ENCODE measurements at regions not wholly inside any gene's neighbourhood (a gene's known extent, or its start where the extent isn't known, plus 50 kb on each side); places are given as distances from the start of the nearest gene placed in this dataset.

DNA sequence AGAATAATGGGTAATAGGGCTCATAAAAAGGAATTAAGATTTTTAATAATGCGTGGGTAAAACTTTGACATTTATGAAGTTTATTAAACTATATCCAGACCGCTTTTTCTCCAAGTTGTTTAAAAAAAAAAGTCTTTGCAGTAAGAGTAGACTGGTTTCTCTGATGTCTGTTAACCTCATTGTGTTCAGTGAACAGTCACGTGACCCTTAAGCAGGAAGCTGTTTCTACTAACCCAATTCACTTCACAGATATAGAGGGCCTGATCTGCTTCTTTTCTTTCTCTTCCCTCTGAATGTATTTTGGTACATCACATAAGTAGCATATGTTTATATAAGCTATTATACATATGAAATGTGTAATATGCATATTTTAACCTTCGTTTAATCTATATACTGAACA is 1011.3 kb upstream of the CELF4 start:
- WGBS, 2 donors, result 74 to 83% methylated on average over 4 of the region's 4 CpGs
- H3K27ac ChIP-seq (ENCODE audit: low read depth in 2 of 2, low read length in 1 of 2), result no peak overlapping the region
- no peaks in the 10 kb centered on the region for H3K27me3 ChIP-seq (ENCODE audit: control insufficient read depth in 1 of 2, insufficient read depth in 2 of 2, low read length in 2 of 2)
- H3K36me3 ChIP-seq (ENCODE audit: control insufficient read depth in 2 of 2, insufficient read depth in 2 of 2, low read length in 1 of 2), result no peaks in the 10 kb centered on the region
- no peaks in the 10 kb centered on the region for H3K4me1 ChIP-seq (ENCODE audit: control insufficient read depth in 2 of 2, insufficient read depth in 2 of 2, low read length in 1 of 2)
- no peak overlapping the region for H3K4me3 ChIP-seq (ENCODE audit: low read depth in 1 of 2, low read length in 2 of 2)
- H3K9me3 ChIP-seq (ENCODE audit: control insufficient read depth in 2 of 2, insufficient read depth in 1 of 2, low read depth in 1 of 2, low read length in 1 of 2), result peaks cover 0 to 3% of the 10 kb centered on the region in 2 donors

DNA sequence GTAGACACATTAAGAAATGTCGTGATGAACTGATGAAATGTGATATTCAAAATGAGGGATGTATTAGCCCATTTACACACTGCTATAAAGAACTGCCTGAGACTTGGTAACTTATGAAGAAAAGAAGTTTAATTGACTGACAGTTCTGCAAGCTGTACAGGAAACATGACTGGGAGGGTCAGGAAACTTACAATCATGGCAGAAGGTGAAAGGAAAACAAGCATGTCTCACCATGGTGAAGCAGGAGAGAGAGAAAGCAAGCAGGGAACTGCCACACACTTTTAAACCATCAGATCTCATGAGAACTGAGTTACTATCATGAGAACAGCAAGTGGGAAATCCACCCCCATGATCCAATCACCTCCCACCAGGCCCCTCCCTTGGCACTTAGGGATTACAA is 1010.8 kb upstream of the CELF4 start:
- peaks cover 0 to 3% of the 10 kb centered on the region in 2 donors for H3K9me3 ChIP-seq (ENCODE audit: control insufficient read depth in 2 of 2, insufficient read depth in 1 of 2, low read depth in 1 of 2, low read length in 1 of 2)
- WGBS, 2 donors, result 73 to 82% methylated on average over 1 of the region's 1 CpG

DNA sequence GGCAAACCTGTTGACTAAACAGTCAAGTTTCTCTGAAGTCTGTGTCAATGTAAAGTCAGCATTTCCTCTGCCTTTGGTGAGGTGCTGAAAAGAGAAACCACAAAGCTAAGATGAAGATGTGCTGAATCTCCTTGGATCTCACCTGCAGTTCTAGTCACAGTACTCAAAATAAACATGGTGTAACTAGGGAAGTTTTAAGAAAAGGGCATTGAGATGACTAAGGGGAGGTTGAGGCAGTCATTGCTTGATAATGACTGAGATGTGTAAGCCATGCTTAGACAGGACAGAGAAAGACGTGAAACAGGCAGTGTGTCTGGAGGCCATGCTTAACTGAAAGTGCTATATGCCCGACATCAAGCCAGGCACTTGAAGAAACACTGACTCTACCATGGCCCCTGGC is 1010.0 kb upstream of the CELF4 start:
- Histone ChIP-seq H3K27me3 (ENCODE audit: control insufficient read depth in 1 of 2, insufficient read depth in 2 of 2, low read length in 2 of 2) (no peaks in the 10 kb centered on the region), H3K36me3 (ENCODE audit: control insufficient read depth in 2 of 2, insufficient read depth in 2 of 2, low read length in 1 of 2) (no peaks in the 10 kb centered on the region), H3K9me3 (ENCODE audit: control insufficient read depth in 2 of 2, insufficient read depth in 1 of 2, low read depth in 1 of 2, low read length in 1 of 2) (peaks cover 0 to 2% of the 10 kb centered on the region in 2 donors), H3K27ac (ENCODE audit: low read depth in 2 of 2, low read length in 1 of 2) (no peak overlapping the region), H3K4me3 (ENCODE audit: low read depth in 1 of 2, low read length in 2 of 2) (no peak overlapping the region), H3K4me1 (ENCODE audit: control insufficient read depth in 2 of 2, insufficient read depth in 2 of 2, low read length in 1 of 2) (no peaks in the 10 kb centered on the region)
- 87 to 93% methylated on average over 2 of the region's 2 CpGs for WGBS, 2 donors

More for the DNA sequence above, 1010.8 kb upstream of the CELF4 start:
- H3K4me3 ChIP-seq (ENCODE audit: low read depth in 1 of 2, low read length in 2 of 2), result no peak overlapping the region
- H3K36me3 ChIP-seq (ENCODE audit: control insufficient read depth in 2 of 2, insufficient read depth in 2 of 2, low read length in 1 of 2), result no peaks in the 10 kb centered on the region
- no peak overlapping the region for H3K27ac ChIP-seq (ENCODE audit: low read depth in 2 of 2, low read length in 1 of 2)
- no peaks in the 10 kb centered on the region for H3K4me1 ChIP-seq (ENCODE audit: control insufficient read depth in 2 of 2, insufficient read depth in 2 of 2, low read length in 1 of 2)
- H3K27me3 ChIP-seq (ENCODE audit: control insufficient read depth in 1 of 2, insufficient read depth in 2 of 2, low read length in 2 of 2), result no peaks in the 10 kb centered on the region

- Histone ChIP-seq H3K27ac (ENCODE audit: low read depth in 2 of 2, low read length in 1 of 2) (no peak overlapping the region), H3K27me3 (ENCODE audit: control insufficient read depth in 1 of 2, insufficient read depth in 2 of 2, low read length in 2 of 2) (no peaks in the 10 kb centered on the region), H3K4me1 (ENCODE audit: control insufficient read depth in 2 of 2, insufficient read depth in 2 of 2, low read length in 1 of 2) (no peaks in the 10 kb centered on the region), H3K36me3 (ENCODE audit: control insufficient read depth in 2 of 2, insufficient read depth in 2 of 2, low read length in 1 of 2) (no peaks in the 10 kb centered on the region), H3K9me3 (ENCODE audit: control insufficient read depth in 2 of 2, insufficient read depth in 1 of 2, low read depth in 1 of 2, low read length in 1 of 2) (no peaks in the 10 kb centered on the region), H3K4me3 (ENCODE audit: low read depth in 1 of 2, low read length in 2 of 2) (no peak overlapping the region)
- 81 to 88% methylated on average over 6 of the region's 6 CpGs for WGBS, 2 donors
Observed at GRCh38 chr18:38575023-38575422, 1009.4 kb upstream of the CELF4 start.

- Histone ChIP-seq H3K4me3 (ENCODE audit: low read depth in 1 of 2, low read length in 2 of 2) (no peak overlapping the region), H3K9me3 (ENCODE audit: control insufficient read depth in 2 of 2, insufficient read depth in 1 of 2, low read depth in 1 of 2, low read length in 1 of 2) (no peaks in the 10 kb centered on the region), H3K27me3 (ENCODE audit: control insufficient read depth in 1 of 2, insufficient read depth in 2 of 2, low read length in 2 of 2) (no peaks in the 10 kb centered on the region), H3K4me1 (ENCODE audit: control insufficient read depth in 2 of 2, insufficient read depth in 2 of 2, low read length in 1 of 2) (no peaks in the 10 kb centered on the region), H3K27ac (ENCODE audit: low read depth in 2 of 2, low read length in 1 of 2) (no peak overlapping the region), H3K36me3 (ENCODE audit: control insufficient read depth in 2 of 2, insufficient read depth in 2 of 2, low read length in 1 of 2) (no peaks in the 10 kb centered on the region)
- 89 to 94% methylated on average over 6 of the region's 6 CpGs for WGBS, 2 donors
Observed at GRCh38 chr18:38572554-38573111, 1007.0 kb upstream of the CELF4 start.

- no peaks in the 10 kb centered on the region for H3K27me3 ChIP-seq (ENCODE audit: control insufficient read depth in 1 of 2, insufficient read depth in 2 of 2, low read length in 2 of 2)
- WGBS, 2 donors, result 39 to 52% methylated on average over 2 of the region's 2 CpGs
- no peaks in the 10 kb centered on the region for H3K9me3 ChIP-seq (ENCODE audit: control insufficient read depth in 2 of 2, insufficient read depth in 1 of 2, low read depth in 1 of 2, low read length in 1 of 2)
Observed at GRCh38 chr18:38571651-38572050, 1006.1 kb upstream of the CELF4 start.

DNA sequence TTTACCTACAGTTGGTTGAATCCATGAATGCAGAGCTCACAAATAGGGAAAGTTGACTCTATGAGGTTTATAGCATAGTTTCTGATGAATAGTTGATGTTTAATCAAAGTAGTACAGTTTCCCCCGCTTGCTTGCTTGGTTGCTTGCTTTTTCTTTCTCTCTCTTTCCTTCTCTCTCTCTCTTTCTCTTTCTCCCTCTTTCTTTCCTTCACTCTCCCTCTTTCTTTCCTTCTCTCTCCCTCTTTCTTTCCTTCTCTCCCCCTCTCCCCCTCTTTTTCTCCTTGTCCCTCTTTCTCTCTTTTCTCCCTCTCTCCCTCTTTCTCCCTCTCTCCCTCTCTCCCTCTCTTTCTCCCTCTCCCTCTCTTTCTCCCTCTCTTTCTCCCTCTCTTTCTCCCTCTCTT is 999.9 kb upstream of the CELF4 start:
- H3K36me3 ChIP-seq (ENCODE audit: control insufficient read depth in 2 of 2, insufficient read depth in 2 of 2, low read length in 1 of 2), result no peaks in the 10 kb centered on the region
- H3K27ac ChIP-seq (ENCODE audit: low read depth in 2 of 2, low read length in 1 of 2), result no peak overlapping the region
- H3K4me3 ChIP-seq (ENCODE audit: low read depth in 1 of 2, low read length in 2 of 2), result no peak overlapping the region
- H3K9me3 ChIP-seq (ENCODE audit: control insufficient read depth in 2 of 2, insufficient read depth in 1 of 2, low read depth in 1 of 2, low read length in 1 of 2), result no peaks in the 10 kb centered on the region
- H3K4me1 ChIP-seq (ENCODE audit: control insufficient read depth in 2 of 2, insufficient read depth in 2 of 2, low read length in 1 of 2), result no peaks in the 10 kb centered on the region
- WGBS, 2 donors, result 91 to 92% methylated on average over 1 of the region's 1 CpG
- no peaks in the 10 kb centered on the region for H3K27me3 ChIP-seq (ENCODE audit: control insufficient read depth in 1 of 2, insufficient read depth in 2 of 2, low read length in 2 of 2)

More at GRCh38 chr18:38571651-38572050, 1006.1 kb upstream of the CELF4 start:
- Histone ChIP-seq H3K36me3 (ENCODE audit: control insufficient read depth in 2 of 2, insufficient read depth in 2 of 2, low read length in 1 of 2) (no peaks in the 10 kb centered on the region), H3K4me3 (ENCODE audit: low read depth in 1 of 2, low read length in 2 of 2) (no peak overlapping the region), H3K27ac (ENCODE audit: low read depth in 2 of 2, low read length in 1 of 2) (no peak overlapping the region), H3K4me1 (ENCODE audit: control insufficient read depth in 2 of 2, insufficient read depth in 2 of 2, low read length in 1 of 2) (no peaks in the 10 kb centered on the region)

- Histone ChIP-seq H3K27ac (ENCODE audit: low read depth in 2 of 2, low read length in 1 of 2) (no peak overlapping the region), H3K4me1 (ENCODE audit: control insufficient read depth in 2 of 2, insufficient read depth in 2 of 2, low read length in 1 of 2) (no peaks in the 10 kb centered on the region), H3K27me3 (ENCODE audit: control insufficient read depth in 1 of 2, insufficient read depth in 2 of 2, low read length in 2 of 2) (no peaks in the 10 kb centered on the region), H3K36me3 (ENCODE audit: control insufficient read depth in 2 of 2, insufficient read depth in 2 of 2, low read length in 1 of 2) (no peaks in the 10 kb centered on the region), H3K9me3 (ENCODE audit: control insufficient read depth in 2 of 2, insufficient read depth in 1 of 2, low read depth in 1 of 2, low read length in 1 of 2) (no peaks in the 10 kb centered on the region), H3K4me3 (ENCODE audit: low read depth in 1 of 2, low read length in 2 of 2) (no peak overlapping the region)
- WGBS, 2 donors, result 53 to 69% methylated on average over 2 of the region's 2 CpGs
Observed at GRCh38 chr18:38563396-38563980, 997.9 kb upstream of the CELF4 start.

GRCh38 chr18:38557006-38557405 is 991.4 kb upstream of the CELF4 start:
- H3K9me3 ChIP-seq (ENCODE audit: control insufficient read depth in 2 of 2, insufficient read depth in 1 of 2, low read depth in 1 of 2, low read length in 1 of 2), result no peaks in the 10 kb centered on the region
- H3K4me1 ChIP-seq (ENCODE audit: control insufficient read depth in 2 of 2, insufficient read depth in 2 of 2, low read length in 1 of 2), result no peaks in the 10 kb centered on the region
- no peak overlapping the region for H3K4me3 ChIP-seq (ENCODE audit: low read depth in 1 of 2, low read length in 2 of 2)
- H3K27me3 ChIP-seq (ENCODE audit: control insufficient read depth in 1 of 2, insufficient read depth in 2 of 2, low read length in 2 of 2), result no peaks in the 10 kb centered on the region
- no peak overlapping the region for H3K27ac ChIP-seq (ENCODE audit: low read depth in 2 of 2, low read length in 1 of 2)
- no peaks in the 10 kb centered on the region for H3K36me3 ChIP-seq (ENCODE audit: control insufficient read depth in 2 of 2, insufficient read depth in 2 of 2, low read length in 1 of 2)
- 40 to 42% methylated on average over 5 of the region's 5 CpGs for WGBS, 2 donors

GRCh38 chr18:38552732-38553321 is 987.2 kb upstream of the CELF4 start:
- WGBS, 2 donors, result 75 to 89% methylated on average over 2 of the region's 2 CpGs
- no peaks in the 10 kb centered on the region for H3K27me3 ChIP-seq (ENCODE audit: control insufficient read depth in 1 of 2, insufficient read depth in 2 of 2, low read length in 2 of 2)
- H3K36me3 ChIP-seq (ENCODE audit: control insufficient read depth in 2 of 2, insufficient read depth in 2 of 2, low read length in 1 of 2), result no peaks in the 10 kb centered on the region
- no peak overlapping the region for H3K4me3 ChIP-seq (ENCODE audit: low read depth in 1 of 2, low read length in 2 of 2)
- no peaks in the 10 kb centered on the region for H3K9me3 ChIP-seq (ENCODE audit: control insufficient read depth in 2 of 2, insufficient read depth in 1 of 2, low read depth in 1 of 2, low read length in 1 of 2)
- H3K4me1 ChIP-seq (ENCODE audit: control insufficient read depth in 2 of 2, insufficient read depth in 2 of 2, low read length in 1 of 2), result no peaks in the 10 kb centered on the region
- H3K27ac ChIP-seq (ENCODE audit: low read depth in 2 of 2, low read length in 1 of 2), result no peak overlapping the region

All from esophagus (tissue), 2 donors.